HT1080 (cell line): ENCODE measurements at regions not wholly inside any gene's neighbourhood (a gene's known extent, or its start where the extent isn't known, plus 50 kb on each side); places are given as distances from the start of the nearest gene placed in this dataset.

ENCODE experiments used
- DNase-seq: peaks from one replicate; pipeline ENCODE4 v3.0.0-alpha.2; 2015; ENCODE audit warnings: low read depth

- no peak for DNase-seq
Measured at GRCh38 chr15:31262143-31262530, 64.5 kb upstream of the KLF13 start.

DNA sequence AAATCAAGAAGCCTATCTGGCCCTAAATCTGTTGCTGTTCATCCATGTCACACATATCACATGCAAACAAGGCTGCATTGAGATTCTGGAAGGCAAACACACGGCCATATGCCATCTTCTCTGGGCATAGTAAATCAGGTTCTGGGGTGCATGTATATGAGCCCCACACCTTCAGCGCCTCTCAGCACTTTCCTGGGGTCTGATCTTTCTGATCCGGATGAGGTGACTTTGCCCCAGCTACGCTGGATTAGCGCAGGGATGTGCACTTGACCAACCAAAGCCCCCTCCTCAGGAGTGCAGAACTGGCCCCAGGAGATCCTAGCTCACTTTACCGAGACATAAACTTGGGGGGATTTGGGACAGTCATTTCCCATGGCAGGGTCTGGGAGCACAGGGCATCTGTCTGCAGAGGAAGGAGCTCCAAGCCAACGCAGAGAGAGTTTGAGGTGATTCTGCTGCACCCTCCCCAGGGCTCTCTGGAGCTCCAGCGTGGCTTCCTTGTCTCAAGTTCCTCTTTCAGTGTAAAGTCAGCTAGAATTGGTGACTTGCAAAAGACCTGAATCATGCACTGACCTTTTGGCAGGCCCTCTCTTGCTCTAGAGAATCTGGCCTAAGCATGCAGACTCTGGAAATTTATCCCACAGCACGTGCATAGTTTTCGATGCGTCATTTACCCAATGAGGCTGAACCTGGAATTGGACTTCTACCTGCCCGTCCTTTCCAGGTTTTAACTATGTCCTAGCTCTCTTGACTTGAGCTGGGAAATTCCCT lies 63.5 kb upstream of the KLF13 start:
- no peak for DNase-seq

- no peak for DNase-seq
Measured at GRCh38 chr15:31263751-31264558, 62.7 kb upstream of the KLF13 start.

DNA sequence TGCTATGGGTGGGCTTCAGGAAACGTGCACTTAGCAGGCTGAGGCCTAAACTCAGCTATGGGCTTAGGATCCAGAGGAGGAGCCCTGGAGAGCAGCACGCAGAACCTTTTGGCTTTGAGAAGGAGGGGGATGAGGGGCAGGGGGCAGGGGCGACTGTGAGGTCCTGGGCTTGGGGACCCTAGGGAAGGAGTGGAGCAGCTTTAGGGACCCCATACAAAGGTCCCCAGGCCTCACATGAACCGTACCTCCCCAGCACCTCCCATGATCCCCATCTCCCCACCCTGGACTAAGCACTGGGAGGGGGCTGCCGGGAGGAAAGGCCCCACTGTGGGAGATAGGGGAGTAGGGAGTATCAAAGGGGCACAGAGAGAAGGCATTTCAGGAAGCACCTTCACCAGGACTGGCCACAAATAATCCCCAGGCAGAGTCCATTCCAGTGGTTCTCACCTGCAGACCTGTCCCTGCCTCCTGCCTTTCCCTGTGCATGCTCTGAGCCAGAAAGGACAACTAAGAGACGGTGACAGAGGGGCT lies 62.0 kb upstream of the KLF13 start:
- DNase-seq = no peak

DNA sequence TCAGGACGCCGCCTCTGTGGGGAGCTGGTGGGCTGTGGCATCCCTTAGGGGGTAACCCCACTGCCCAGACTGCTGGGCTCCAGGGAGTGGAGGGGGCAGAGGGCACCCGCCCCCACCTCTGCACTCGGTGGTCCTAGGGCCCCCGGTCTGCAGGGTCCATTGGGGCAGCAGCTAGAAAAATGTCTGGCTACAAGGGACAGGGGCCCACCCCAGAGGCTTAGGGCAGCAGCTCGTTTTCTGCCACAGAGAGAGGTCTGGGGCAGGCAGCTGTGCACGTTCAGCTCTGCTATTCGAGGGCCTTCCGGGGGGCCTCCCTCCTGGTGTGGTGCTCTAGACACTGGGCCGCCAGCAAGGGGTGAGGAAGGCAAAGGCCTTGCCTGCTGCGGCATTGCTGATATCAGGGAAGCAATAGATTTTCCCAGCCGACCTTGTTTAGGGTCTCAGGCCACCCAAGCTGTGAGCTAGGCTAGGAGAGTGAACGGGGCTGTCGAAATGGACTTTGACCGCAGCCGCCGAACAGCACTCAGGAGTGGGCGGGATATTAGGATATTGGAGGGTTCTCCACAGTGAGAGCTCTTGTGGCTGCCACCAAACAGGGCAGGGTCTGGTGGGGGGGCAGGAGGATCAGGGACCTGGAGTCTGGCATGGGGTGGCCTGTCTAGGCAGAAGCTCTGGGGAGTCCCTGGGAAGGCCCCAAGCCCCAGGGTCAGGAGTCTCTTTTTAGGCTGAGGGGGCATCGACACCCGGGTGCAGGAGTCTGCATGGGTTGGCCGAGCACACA lies 61.4 kb upstream of the KLF13 start:
- DNase-seq = no peak

DNA sequence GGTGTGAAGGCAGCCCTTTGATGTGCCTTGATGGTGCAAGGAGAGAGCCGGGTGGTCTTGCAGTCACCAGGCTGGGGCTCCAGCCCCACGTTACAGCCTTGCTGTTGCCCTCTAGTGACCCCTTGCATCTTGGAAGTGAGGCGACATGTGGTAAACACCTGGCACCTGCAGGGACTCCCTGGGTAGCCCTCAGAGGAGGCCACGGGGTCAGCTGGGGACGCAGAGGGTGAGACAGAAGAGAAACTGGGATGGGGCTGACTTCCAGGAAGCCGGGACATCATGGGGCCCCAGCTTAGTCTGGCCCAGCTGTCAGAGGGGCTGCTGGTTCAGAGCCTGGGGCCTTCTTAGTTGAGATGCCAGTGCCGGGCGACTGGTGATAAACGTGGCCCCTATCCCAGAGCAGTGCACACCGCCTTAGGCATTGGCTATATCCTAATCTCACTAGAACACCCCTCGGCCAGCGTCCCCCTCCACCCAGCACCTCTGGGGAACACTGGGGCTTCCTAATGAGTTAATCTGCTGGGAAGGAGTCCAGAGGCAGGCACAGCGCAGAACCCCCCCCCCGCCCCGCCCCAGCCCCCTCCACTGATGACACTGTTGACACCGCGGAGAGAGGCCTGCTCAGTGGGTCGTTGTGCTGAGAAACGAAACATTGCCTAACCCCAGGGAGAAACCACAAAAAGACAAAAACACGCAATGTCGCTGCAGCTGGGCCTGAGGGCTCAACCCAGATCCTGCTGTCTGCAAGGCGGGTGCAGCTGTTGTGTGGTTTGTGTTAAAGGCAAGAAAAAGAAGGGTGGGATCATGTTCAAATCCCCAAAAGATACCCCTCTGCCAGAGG lies 60.5 kb upstream of the KLF13 start:
- no peak for DNase-seq

- no peak for DNase-seq
Measured at GRCh38 chr15:31266712-31267111, 59.9 kb upstream of the KLF13 start.

DNA sequence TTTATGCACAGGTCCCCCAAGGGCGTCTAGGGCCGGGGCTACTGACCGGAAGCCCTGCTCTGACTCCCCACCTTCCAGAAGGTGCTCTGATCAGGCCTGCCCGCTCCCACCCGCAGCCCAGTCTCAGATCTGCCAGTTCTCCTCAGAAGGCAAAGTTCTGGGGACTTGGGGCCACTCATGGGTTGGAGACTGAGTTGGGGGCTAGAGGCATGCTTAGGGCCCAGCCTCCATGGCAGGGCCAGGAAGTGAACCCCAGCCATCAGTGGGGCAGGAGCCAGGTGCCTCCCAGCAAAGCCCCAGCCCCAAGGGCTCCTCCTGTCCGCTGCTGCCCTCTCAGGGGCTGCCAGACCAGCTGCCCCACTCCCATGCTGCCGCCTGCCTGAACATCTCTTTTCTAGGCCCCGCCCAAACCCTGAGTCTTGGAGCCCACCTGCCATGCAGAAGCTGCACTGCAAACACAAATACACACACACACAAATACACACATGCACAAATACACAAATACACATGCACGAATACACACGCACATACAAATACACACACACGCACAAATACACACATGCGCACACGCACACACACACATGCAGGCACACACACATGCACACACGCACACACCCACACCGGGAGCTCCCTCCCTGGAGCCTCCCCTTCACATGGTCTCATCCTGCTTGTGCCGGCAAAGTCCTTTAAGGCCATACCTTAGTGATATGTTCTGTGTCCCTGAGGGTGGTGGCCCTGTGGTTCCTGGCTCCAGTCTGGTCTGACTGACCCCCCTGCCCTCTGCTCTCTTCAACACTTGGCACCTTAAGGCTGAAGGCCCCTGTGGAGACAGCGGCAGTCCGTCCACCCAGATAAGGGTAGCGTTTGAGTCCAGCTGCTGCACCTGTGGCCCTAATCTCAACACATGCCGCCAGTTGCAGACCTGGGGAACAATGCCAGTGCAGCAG lies 59.2 kb upstream of the KLF13 start:
- DNase-seq = no peak

GRCh38 chr15:31268108-31268501 lies 58.5 kb upstream of the KLF13 start:
- no peak for DNase-seq

- DNase-seq = no peak
Measured at GRCh38 chr15:31268911-31269784, 57.5 kb upstream of the KLF13 start.

DNA sequence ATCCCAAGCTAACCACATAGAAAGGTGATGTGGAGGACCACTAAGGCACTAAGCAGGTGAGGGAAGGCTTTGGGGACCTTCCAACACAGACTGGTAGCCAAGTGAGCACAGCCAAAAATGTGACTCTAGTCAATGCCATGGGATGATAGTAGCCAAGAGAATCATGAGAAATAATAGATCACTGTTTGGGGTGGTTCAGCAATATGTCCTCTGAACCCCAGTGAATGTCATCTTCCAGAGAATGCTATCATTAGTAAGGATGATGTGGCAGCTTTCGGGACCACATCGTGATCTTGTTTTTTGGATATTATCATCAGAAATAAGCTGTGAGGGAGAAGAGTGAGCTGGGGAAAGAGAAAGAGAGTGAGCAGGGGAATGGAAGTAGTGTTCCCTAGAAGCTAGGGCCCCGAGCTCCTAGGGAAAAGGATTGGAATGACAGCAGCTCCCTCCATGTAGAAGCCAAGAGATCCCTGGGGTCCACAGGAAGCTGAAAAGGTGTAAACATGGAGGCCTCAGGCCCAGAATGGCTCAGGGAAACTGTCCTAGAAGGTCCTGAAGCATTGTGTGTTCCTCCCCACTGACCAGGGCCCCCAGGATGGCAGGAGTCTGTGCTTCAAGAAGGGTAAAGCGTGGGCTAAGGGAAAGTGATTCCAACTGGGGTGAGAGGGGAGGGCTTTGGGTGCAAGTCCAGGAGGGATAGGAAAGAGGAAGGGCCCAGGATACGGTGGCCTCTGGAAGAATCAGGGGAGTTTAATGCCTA lies 56.6 kb upstream of the KLF13 start:
- DNase-seq = no peak

GRCh38 chr15:31270767-31271166 lies 55.9 kb upstream of the KLF13 start:
- DNase-seq = no peak

- no peak for DNase-seq
Measured at GRCh38 chr15:31271224-31271635, 55.4 kb upstream of the KLF13 start.

- no peak for DNase-seq
Measured at GRCh38 chr15:31271711-31272557, 54.7 kb upstream of the KLF13 start.

- DNase-seq = no peak
Measured at GRCh38 chr15:31272558-31273257, 53.9 kb upstream of the KLF13 start.

- DNase-seq = no peak
Measured at GRCh38 chr15:31273258-31273941, 53.2 kb upstream of the KLF13 start.
